H54 (cell line): ENCODE measurements at regions not wholly inside any gene's neighbourhood (a gene's known extent, or its start where the extent isn't known, plus 50 kb on each side); places are given as distances from the start of the nearest gene placed in this dataset.

ENCODE experiments used
- DNase-seq: peaks from one replicate; pipeline ENCODE4 v3.0.0; 2011; ENCODE audit warnings: low spot score, mixed read lengths; ENCODE audit not compliant: insufficient read length
- FAIRE-seq: peaks from 3 replicates; lab custom pipeline; 2011; peaks lifted over from hg19 to GRCh38; lab: Jason Lieb, UNC
- POLR2A ChIP-seq: IDR thresholded peaks from 2 replicates; pipeline ENCODE4 v1.6.1; 2011; ENCODE audit warnings: low read depth, mild to moderate bottlenecking, low read length

- TF ChIP-seq POLR2A, result no peak
- FAIRE-seq (no peak), DNase-seq (no peak)
These were observed 402.8 kb downstream of the AEBP2 start for GRCh38 chr12:19842116-19842515.

- no peak for TF ChIP-seq POLR2A
- DNase-seq (no peak), FAIRE-seq (no peak)
These were observed 404.9 kb downstream of the AEBP2 start for GRCh38 chr12:19844224-19844623.

DNA sequence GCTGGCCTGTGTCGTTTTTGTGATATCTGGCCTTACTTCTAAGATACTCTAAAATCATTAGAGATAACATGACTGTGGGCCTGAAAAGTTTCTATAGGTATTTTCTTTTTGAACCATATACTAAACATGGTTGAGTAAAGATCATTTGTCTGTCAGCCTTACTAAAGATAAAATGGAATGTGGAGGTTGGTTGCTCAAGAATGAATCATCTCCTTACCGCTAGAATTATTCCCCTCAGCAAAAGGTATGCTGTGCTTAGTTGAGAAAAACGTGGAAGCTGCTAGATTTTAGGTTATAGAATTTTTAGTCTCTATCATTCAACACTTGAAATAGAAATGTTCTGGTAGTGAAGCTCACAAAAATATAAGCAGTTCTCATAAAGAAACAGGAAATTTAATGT is 407.3 kb downstream of the AEBP2 start:
- DNase-seq, result no peak
- TF ChIP-seq POLR2A, result no peak
- peak; percentile 45 for FAIRE-seq

- DNase-seq, result no peak
- TF ChIP-seq POLR2A, result no peak
- FAIRE-seq, result no peak
These were observed 408.2 kb downstream of the AEBP2 start for GRCh38 chr12:19847294-19848059.

DNA sequence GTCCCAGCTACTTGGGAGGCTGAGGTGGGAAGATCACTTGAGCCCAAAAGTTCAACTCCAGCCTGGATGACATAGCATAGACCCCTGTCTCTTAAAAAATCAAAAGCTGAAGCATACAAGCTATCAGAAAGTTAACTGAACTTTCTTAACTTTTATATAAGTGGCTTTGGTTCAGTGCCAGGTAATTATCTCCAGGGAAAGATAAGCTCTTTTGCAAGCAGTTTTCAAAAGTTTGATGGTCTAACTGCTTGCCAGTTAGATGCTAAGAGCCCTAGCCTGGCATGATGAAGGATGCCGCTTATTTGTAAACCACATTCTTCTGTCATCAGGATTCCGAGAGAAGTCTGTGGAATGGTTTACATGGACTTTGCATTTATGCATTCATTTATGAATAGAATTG is 409.1 kb downstream of the AEBP2 start:
- TF ChIP-seq POLR2A, result no peak
- DNase-seq, result no peak
- no peak for FAIRE-seq

GRCh38 chr12:19849208-19849607 is 409.9 kb downstream of the AEBP2 start:
- TF ChIP-seq POLR2A, result no peak
- FAIRE-seq (no peak), DNase-seq (no peak)

DNA sequence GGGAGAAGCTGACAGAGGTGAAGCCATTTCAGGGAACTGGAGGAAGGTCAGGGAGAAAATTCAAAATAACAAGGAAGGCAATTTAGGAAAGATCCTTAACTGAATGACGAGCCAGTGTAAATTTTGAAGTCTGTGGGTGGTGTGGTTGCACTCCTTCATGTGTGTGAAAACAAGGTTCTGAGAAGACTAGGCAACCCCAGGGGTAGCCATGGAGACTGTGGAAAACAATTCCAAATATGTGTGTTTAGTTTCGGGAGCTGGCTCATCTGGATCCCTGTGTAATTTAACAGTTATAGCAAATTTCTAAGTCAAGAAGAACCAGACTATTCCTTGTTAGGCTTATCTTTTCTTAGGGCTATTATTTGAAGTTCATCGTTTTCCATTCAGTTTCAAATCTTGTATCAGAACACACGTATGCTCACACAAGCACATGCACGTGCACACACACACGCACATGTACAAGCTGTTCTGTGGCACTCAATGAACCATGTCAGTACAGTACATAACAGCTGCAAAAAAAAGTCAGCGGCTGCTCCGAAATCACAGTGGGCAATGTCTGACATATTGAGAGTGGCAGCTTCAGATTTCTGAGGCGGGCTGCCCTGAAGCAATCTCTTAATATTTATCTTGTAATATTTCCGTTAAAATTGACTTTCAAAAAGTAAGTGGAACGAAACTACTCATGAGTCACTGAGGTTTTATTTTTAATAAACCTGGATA is 411.2 kb downstream of the AEBP2 start:
- DNase-seq (no peak), FAIRE-seq (no peak)

GRCh38 chr12:19852100-19852855 is 413.0 kb downstream of the AEBP2 start:
- TF ChIP-seq POLR2A, result no peak
- DNase-seq (no peak), FAIRE-seq (no peak)

More for the DNA sequence above, 411.2 kb downstream of the AEBP2 start:
- no peak for TF ChIP-seq POLR2A

DNA sequence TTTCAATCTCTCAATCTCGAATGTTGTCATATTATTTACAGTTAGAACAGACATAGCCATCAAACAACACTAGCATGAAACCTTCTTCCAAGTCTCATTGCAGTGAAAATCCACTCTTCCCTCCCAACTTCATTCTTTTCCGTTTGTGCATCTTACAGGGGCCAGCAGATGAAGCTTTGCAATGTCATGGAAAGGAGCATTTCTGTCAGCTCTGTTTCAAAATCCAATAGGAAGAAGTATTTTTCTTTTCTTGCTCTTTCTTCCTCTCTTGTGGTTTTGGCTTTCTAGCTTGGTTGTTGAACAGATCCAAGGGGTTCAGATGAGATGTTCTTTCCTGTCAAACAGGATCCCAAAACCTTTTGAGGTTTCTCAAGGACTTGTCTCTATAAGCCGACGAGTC is 416.6 kb downstream of the AEBP2 start:
- FAIRE-seq (no peak), DNase-seq (no peak)
- no peak for TF ChIP-seq POLR2A

- no peak for DNase-seq
- TF ChIP-seq POLR2A, result no peak
These were observed 417.1 kb downstream of the AEBP2 start for GRCh38 chr12:19856389-19856788.

GRCh38 chr12:19857204-19857603 is 417.9 kb downstream of the AEBP2 start:
- no peak for DNase-seq
- no peak for TF ChIP-seq POLR2A
- no peak for FAIRE-seq

More at GRCh38 chr12:19856389-19856788, 417.1 kb downstream of the AEBP2 start:
- no peak for FAIRE-seq

GRCh38 chr12:19867151-19867550 is 427.9 kb downstream of the AEBP2 start:
- no peak for TF ChIP-seq POLR2A
- no peak for FAIRE-seq
- no peak for DNase-seq

DNA sequence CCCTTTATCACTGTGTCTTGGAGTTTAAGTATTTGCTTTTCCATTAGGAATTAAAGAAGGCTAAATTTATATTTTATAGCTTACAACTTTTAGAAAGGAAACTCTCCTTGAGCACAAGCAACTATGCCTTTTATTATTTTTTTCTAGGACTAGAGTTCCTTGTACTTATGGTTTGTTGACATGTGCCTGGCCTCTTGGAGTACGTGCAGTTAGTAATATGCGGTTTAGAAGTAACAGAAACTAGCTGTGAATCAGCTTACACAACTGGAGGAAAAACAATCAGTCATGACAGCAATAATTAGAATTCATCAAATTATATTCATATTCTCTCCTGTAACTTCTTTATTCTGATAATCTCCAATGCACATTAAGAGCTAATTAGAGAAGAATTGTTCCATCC is 428.7 kb downstream of the AEBP2 start:
- DNase-seq, result no peak
- no peak for TF ChIP-seq POLR2A
- no peak for FAIRE-seq

DNA sequence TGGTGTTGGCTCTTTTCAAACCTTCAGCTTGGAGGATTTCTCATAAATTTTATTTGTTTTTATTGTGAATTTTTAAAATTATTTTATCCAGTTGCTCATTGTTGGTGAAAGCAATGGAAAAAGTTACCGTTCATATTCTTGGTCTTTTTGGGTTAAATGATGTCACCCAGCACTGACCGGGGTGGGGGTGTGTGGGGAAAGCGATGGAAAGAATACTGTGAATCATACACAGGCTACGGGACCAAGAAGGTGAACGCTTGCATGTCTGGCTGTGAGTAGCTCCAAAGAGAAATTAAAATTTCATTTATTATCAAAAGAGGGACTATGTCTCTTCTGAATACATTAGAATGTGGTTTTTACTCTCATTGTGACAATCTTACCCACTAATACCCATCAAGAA is 430.1 kb downstream of the AEBP2 start:
- no peak for FAIRE-seq

More for the DNA sequence above, 430.1 kb downstream of the AEBP2 start:
- DNase-seq, result no peak
- TF ChIP-seq POLR2A, result no peak
